ENCODE measurements at regions not wholly inside any gene's neighbourhood (a gene's known extent, or its start where the extent isn't known, plus 50 kb on each side); places are given as distances from the start of the nearest gene placed in this dataset.

- Histone ChIP-seq H3K4me2 (ENCODE audit: low read length) (no peak overlapping the region), H3K4me3 (ENCODE audit: low read length) (no peak overlapping the region), H3K79me2 (ENCODE audit: low read length) (no peaks in the 10 kb centered on the region)
Observed at GRCh38 chr1:199665371-199665770, 362.1 kb upstream of the NR5A2 start.

DNA sequence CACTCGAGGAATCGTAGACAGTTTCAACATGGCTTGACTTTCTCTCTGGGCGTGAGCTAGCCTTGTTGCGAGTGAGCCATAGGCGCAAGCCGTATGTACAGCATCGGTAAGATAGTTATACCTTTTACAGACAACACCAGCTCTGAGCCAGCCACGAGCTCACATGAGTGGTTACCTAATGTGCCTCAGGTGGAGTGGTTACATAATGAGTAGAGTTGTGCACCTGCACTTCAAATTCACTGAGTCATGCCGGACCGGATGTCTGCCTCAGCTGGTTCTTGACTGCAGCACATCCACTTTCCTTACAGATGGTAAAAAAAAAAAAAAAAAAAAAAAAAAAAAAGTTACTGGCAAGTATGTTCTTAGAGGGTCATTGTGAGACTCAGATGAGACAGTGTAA lies 360.4 kb upstream of the NR5A2 start:
- Histone ChIP-seq H3K27ac (ENCODE audit: low read length) (no peak overlapping the region), H3K9me3 (ENCODE audit: insufficient read depth, low read length) (peaks cover 8% of the 10 kb centered on the region; the same call in 1 of the 2 replicates), H3K4me2 (ENCODE audit: low read length) (no peak overlapping the region), H3K4me3 (ENCODE audit: low read length) (no peak overlapping the region), H3K79me2 (ENCODE audit: low read length) (no peaks in the 10 kb centered on the region), H2AFZ (ENCODE audit: low read depth, low read length) (no peak overlapping the region), H3K36me3 (replicated peaks; ENCODE audit: low read depth, low read length) (no peaks in the 10 kb centered on the region), H3K9ac (ENCODE audit: low read length) (no peak overlapping the region), H3K27me3 (ENCODE audit: low read depth, low read length) (no peaks in the 10 kb centered on the region), H3K4me1 (ENCODE audit: low read length) (peaks cover 6% of the 10 kb centered on the region; the same call in 1 of the 2 replicates), H4K20me1 (ENCODE audit: insufficient read depth, low read length) (no peaks in the 10 kb centered on the region)
- TF ChIP-seq, protein P1, sequence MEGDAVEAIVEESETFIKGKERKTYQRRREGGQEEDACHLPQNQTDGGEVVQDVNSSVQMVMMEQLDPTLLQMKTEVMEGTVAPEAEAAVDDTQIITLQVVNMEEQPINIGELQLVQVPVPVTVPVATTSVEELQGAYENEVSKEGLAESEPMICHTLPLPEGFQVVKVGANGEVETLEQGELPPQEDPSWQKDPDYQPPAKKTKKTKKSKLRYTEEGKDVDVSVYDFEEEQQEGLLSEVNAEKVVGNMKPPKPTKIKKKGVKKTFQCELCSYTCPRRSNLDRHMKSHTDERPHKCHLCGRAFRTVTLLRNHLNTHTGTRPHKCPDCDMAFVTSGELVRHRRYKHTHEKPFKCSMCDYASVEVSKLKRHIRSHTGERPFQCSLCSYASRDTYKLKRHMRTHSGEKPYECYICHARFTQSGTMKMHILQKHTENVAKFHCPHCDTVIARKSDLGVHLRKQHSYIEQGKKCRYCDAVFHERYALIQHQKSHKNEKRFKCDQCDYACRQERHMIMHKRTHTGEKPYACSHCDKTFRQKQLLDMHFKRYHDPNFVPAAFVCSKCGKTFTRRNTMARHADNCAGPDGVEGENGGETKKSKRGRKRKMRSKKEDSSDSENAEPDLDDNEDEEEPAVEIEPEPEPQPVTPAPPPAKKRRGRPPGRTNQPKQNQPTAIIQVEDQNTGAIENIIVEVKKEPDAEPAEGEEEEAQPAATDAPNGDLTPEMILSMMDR (IDR thresholded peaks at IDR 0.05; ENCODE audit: low read depth, low read length), result no peak
- TF ChIP-seq EZH2phosphoT487 (IDR thresholded peaks at IDR 0.05; ENCODE audit: low read depth), result no peak

More at GRCh38 chr1:199665371-199665770, 362.1 kb upstream of the NR5A2 start:
- Histone ChIP-seq H3K27ac (ENCODE audit: low read length) (no peak overlapping the region), H3K9ac (ENCODE audit: low read length) (no peak overlapping the region), H3K36me3 (replicated peaks; ENCODE audit: low read depth, low read length) (no peaks in the 10 kb centered on the region), H2AFZ (ENCODE audit: low read depth, low read length) (no peak overlapping the region), H3K27me3 (ENCODE audit: low read depth, low read length) (no peaks in the 10 kb centered on the region), H3K4me1 (ENCODE audit: low read length) (no peaks in the 10 kb centered on the region), H4K20me1 (ENCODE audit: insufficient read depth, low read length) (no peaks in the 10 kb centered on the region), H3K9me3 (ENCODE audit: insufficient read depth, low read length) (no peaks in the 10 kb centered on the region)
- TF ChIP-seq EZH2phosphoT487 (IDR thresholded peaks at IDR 0.05; ENCODE audit: low read depth), result no peak
- TF ChIP-seq, protein P1 (IDR thresholded peaks at IDR 0.05; ENCODE audit: low read depth, low read length), result no peak

GRCh38 chr1:199669916-199670315 lies 357.6 kb upstream of the NR5A2 start:
- Histone ChIP-seq H3K4me1 (ENCODE audit: low read length) (peaks cover 6% of the 10 kb centered on the region; the same call in 1 of the 2 replicates), H3K27ac (ENCODE audit: low read length) (no peak overlapping the region), H3K36me3 (replicated peaks; ENCODE audit: low read depth, low read length) (no peaks in the 10 kb centered on the region), H3K9me3 (ENCODE audit: insufficient read depth, low read length) (peaks cover 11% of the 10 kb centered on the region; the same call in 1 of the 2 replicates), H2AFZ (ENCODE audit: low read depth, low read length) (no peak overlapping the region), H3K9ac (ENCODE audit: low read length) (no peak overlapping the region), H3K4me2 (ENCODE audit: low read length) (no peak overlapping the region), H3K79me2 (ENCODE audit: low read length) (no peaks in the 10 kb centered on the region), H3K27me3 (ENCODE audit: low read depth, low read length) (no peaks in the 10 kb centered on the region), H4K20me1 (ENCODE audit: insufficient read depth, low read length) (no peaks in the 10 kb centered on the region), H3K4me3 (ENCODE audit: low read length) (no peak overlapping the region)
- TF ChIP-seq EZH2phosphoT487 (IDR thresholded peaks at IDR 0.05; ENCODE audit: low read depth), result no peak
- TF ChIP-seq, protein P1 (IDR thresholded peaks at IDR 0.05; ENCODE audit: low read depth, low read length), result no peak

- Histone ChIP-seq H3K36me3 (replicated peaks; ENCODE audit: low read depth, low read length) (no peaks in the 10 kb centered on the region), H3K9me3 (ENCODE audit: insufficient read depth, low read length) (peaks cover 11% of the 10 kb centered on the region; the same call in 1 of the 2 replicates), H3K27ac (ENCODE audit: low read length) (no peak overlapping the region), H3K4me3 (ENCODE audit: low read length) (no peak overlapping the region), H3K4me1 (ENCODE audit: low read length) (peaks cover 6% of the 10 kb centered on the region; the same call in 1 of the 2 replicates), H3K9ac (ENCODE audit: low read length) (no peak overlapping the region), H3K27me3 (ENCODE audit: low read depth, low read length) (no peaks in the 10 kb centered on the region), H3K79me2 (ENCODE audit: low read length) (no peaks in the 10 kb centered on the region), H3K4me2 (ENCODE audit: low read length) (no peak overlapping the region), H4K20me1 (ENCODE audit: insufficient read depth, low read length) (no peaks in the 10 kb centered on the region), H2AFZ (ENCODE audit: low read depth, low read length) (no peak overlapping the region)
- TF ChIP-seq, protein P1 (IDR thresholded peaks at IDR 0.05; ENCODE audit: low read depth, low read length), result no peak
- no peak for TF ChIP-seq EZH2phosphoT487 (IDR thresholded peaks at IDR 0.05; ENCODE audit: low read depth)
Observed at GRCh38 chr1:199671684-199672083, 355.8 kb upstream of the NR5A2 start.

Data from OCI-LY3 (cell line).